Bronchial epithelial cell (primary cell): ENCODE measurements at regions not wholly inside any gene's neighbourhood (a gene's known extent, or its start where the extent isn't known, plus 50 kb on each side); places are given as distances from the start of the nearest gene placed in this dataset.

Source experiments
- DNase-seq: peaks from one replicate; pipeline ENCODE4 v3.0.0-alpha.2; 2010; ENCODE audit warnings: low read depth
- FAIRE-seq: peaks from 2 replicates; lab custom pipeline; 2011; peaks lifted over from hg19 to GRCh38; lab: Jason Lieb, UNC
- H3K27me3 ChIP-seq: 2 replicates; pipeline ENCODE4 v1.5.1; 2011; ENCODE audit warnings: low read length; ENCODE audit not compliant: control insufficient read depth, insufficient read depth
- H3K36me3 ChIP-seq: 2 replicates; pipeline ENCODE4 v1.5.1; 2011; ENCODE audit warnings: low read length; ENCODE audit not compliant: control insufficient read depth, insufficient read depth
- H3K4me3 ChIP-seq: 2 replicates; pipeline ENCODE4 v1.5.1; 2011; ENCODE audit warnings: mild to moderate bottlenecking, low read depth, low read length, control low read depth
- CTCF ChIP-seq: IDR thresholded peaks from 2 replicates; pipeline ENCODE4 v1.5.1; 2011; ENCODE audit warnings: mild to moderate bottlenecking, moderate library complexity, low read length, control low read depth, inconsistent platforms; ENCODE audit not compliant: insufficient read depth, severe bottlenecking

GRCh38 chr12:69014047-69014446 is 81.1 kb upstream of the CPM start:
- DNase-seq (no peak), FAIRE-seq (no peak)
- no peak overlapping the region for H3K4me3 ChIP-seq
- H3K27me3 ChIP-seq, result no peaks in the 10 kb centered on the region
- H3K36me3 ChIP-seq, result no peaks in the 10 kb centered on the region
- no peak for TF ChIP-seq CTCF

GRCh38 chr12:69015017-69015416 is 82.0 kb upstream of the CPM start:
- FAIRE-seq (no peak), DNase-seq (no peak)
- Histone ChIP-seq H3K27me3 (no peaks in the 10 kb centered on the region), H3K36me3 (no peaks in the 10 kb centered on the region), H3K4me3 (no peak overlapping the region)
- TF ChIP-seq CTCF, result no peak

GRCh38 chr12:69015831-69016230 is 82.9 kb upstream of the CPM start:
- DNase-seq, result no peak
- H3K36me3 ChIP-seq, result no peaks in the 10 kb centered on the region
- H3K27me3 ChIP-seq, result no peaks in the 10 kb centered on the region
- TF ChIP-seq CTCF, result no peak
- FAIRE-seq, result no peak
- no peak overlapping the region for H3K4me3 ChIP-seq

- FAIRE-seq (no peak), DNase-seq (no peak)
- TF ChIP-seq CTCF, result no peak
- no peaks in the 10 kb centered on the region for H3K36me3 ChIP-seq
- H3K27me3 ChIP-seq, result no peaks in the 10 kb centered on the region
- H3K4me3 ChIP-seq, result no peak overlapping the region
These were observed 86.1 kb upstream of the CPM start for GRCh38 chr12:69019082-69019481.

- no peak for FAIRE-seq
These were observed 86.9 kb upstream of the CPM start for GRCh38 chr12:69019910-69020309.

More at GRCh38 chr12:69019910-69020309, 86.9 kb upstream of the CPM start:
- no peak for TF ChIP-seq CTCF
- no peaks in the 10 kb centered on the region for H3K36me3 ChIP-seq
- no peaks in the 10 kb centered on the region for H3K27me3 ChIP-seq
- no peak overlapping the region for H3K4me3 ChIP-seq
- no peak for DNase-seq
